ENCODE measurements at regions not wholly inside any gene's neighbourhood (a gene's known extent, or its start where the extent isn't known, plus 50 kb on each side); places are given as distances from the start of the nearest gene placed in this dataset.
A peak's percentile ranks its signal among the peaks of the same experiment; 100 is the strongest.

- Histone ChIP-seq H3F3A (ENCODE audit: insufficient read depth) (no peaks in the 10 kb centered on the region), H2AFZ (no peak overlapping the region), H3K27me3 (replicated peaks; ENCODE audit: insufficient read depth) (no peaks in the 10 kb centered on the region), H3K9me2 (ENCODE audit: insufficient read depth) (no peaks in the 10 kb centered on the region), H4K20me1 (ENCODE audit: insufficient read depth) (no peaks in the 10 kb centered on the region), H3K36me3 (ENCODE audit: low read depth) (no peaks in the 10 kb centered on the region), H3K79me2 (ENCODE audit: insufficient read depth) (no peaks in the 10 kb centered on the region), H3K27ac (no peak overlapping the region), H3K9ac (no peak overlapping the region), H3K4me2 (ENCODE audit: unreplicated experiment) (no peak overlapping the region), H3K4me1 (ENCODE audit: insufficient read depth) (peaks cover 11% of the 10 kb centered on the region), H3K9me3 (ENCODE audit: low read depth) (no peaks in the 10 kb centered on the region), H3K4me3 (no peak overlapping the region)
- TF ChIP-seq EZH2 (IDR thresholded peaks at IDR 0.05; ENCODE audit: insufficient read depth, poor library complexity, severe bottlenecking) (no peak), EZH2phosphoT487 (IDR thresholded peaks at IDR 0.05; ENCODE audit: insufficient read depth, low read depth) (no peak)
- WGBS, 2 experiments (ENCODE audit: low coverage in 1 of 2, low lambda C conversion rate in 2 of 2, missing lambda C conversion rate in 2 of 2) = 74 to 79% methylated on average over 18 of the region's 18 CpGs
- DNase-seq = peak; percentile 25
- in situ Hi-C loops (cut with MboI) = no loop called here
These were observed 65.7 kb upstream of the ZNF469 start for GRCh38 chr16:88316941-88317612.

GRCh38 chr16:88317613-88317965, 65.2 kb upstream of the ZNF469 start:
- no peak overlapping the region for H3K27ac ChIP-seq
- no peak overlapping the region for H3K4me2 ChIP-seq (ENCODE audit: unreplicated experiment)
- no peaks in the 10 kb centered on the region for H3K9me3 ChIP-seq (ENCODE audit: low read depth)
- H3F3A ChIP-seq (ENCODE audit: insufficient read depth) = no peaks in the 10 kb centered on the region
- peaks cover 11% of the 10 kb centered on the region for H3K4me1 ChIP-seq (ENCODE audit: insufficient read depth)
- H3K79me2 ChIP-seq (ENCODE audit: insufficient read depth) = no peaks in the 10 kb centered on the region
- H3K4me3 ChIP-seq = no peak overlapping the region
- TF ChIP-seq EZH2phosphoT487 (IDR thresholded peaks at IDR 0.05; ENCODE audit: insufficient read depth, low read depth) (no peak), EZH2 (IDR thresholded peaks at IDR 0.05; ENCODE audit: insufficient read depth, poor library complexity, severe bottlenecking) (no peak)
- H3K9ac ChIP-seq = peak overlapping the region; percentile 18; the same call in 1 of the 2 replicates
- no peaks in the 10 kb centered on the region for H3K27me3 ChIP-seq (replicated peaks; ENCODE audit: insufficient read depth)
- H2AFZ ChIP-seq = no peak overlapping the region
- H3K9me2 ChIP-seq (ENCODE audit: insufficient read depth) = no peaks in the 10 kb centered on the region
- no peaks in the 10 kb centered on the region for H4K20me1 ChIP-seq (ENCODE audit: insufficient read depth)
- 39 to 47% methylated on average over 11 of the region's 11 CpGs for WGBS, 2 experiments (ENCODE audit: low coverage in 1 of 2, low lambda C conversion rate in 2 of 2, missing lambda C conversion rate in 2 of 2)
- DNase-seq = peak; percentile 81
- in situ Hi-C loops (cut with MboI) = no loop called here
- H3K36me3 ChIP-seq (ENCODE audit: low read depth) = no peaks in the 10 kb centered on the region

GRCh38 chr16:88318051-88318450, 64.7 kb upstream of the ZNF469 start:
- Histone ChIP-seq H3K4me3 (no peak overlapping the region), H3K27ac (no peak overlapping the region), H3K4me1 (ENCODE audit: insufficient read depth) (peaks cover 11% of the 10 kb centered on the region), H3K9me2 (ENCODE audit: insufficient read depth) (no peaks in the 10 kb centered on the region), H3K9me3 (ENCODE audit: low read depth) (no peaks in the 10 kb centered on the region), H2AFZ (no peak overlapping the region), H3K79me2 (ENCODE audit: insufficient read depth) (no peaks in the 10 kb centered on the region), H3K27me3 (replicated peaks; ENCODE audit: insufficient read depth) (no peaks in the 10 kb centered on the region), H3K36me3 (ENCODE audit: low read depth) (no peaks in the 10 kb centered on the region), H3K4me2 (ENCODE audit: unreplicated experiment) (no peak overlapping the region), H3K9ac (peak overlapping the region; percentile 18; the same call in 1 of the 2 replicates), H3F3A (ENCODE audit: insufficient read depth) (no peaks in the 10 kb centered on the region), H4K20me1 (ENCODE audit: insufficient read depth) (no peaks in the 10 kb centered on the region)
- WGBS, 2 experiments (ENCODE audit: low coverage in 1 of 2, low lambda C conversion rate in 2 of 2, missing lambda C conversion rate in 2 of 2) = 73 to 81% methylated on average over 12 to 14 of the region's 14 CpGs
- in situ Hi-C loops (cut with MboI) = no loop called here
- no peak for DNase-seq
- TF ChIP-seq EZH2 (IDR thresholded peaks at IDR 0.05; ENCODE audit: insufficient read depth, poor library complexity, severe bottlenecking) = no peak
- TF ChIP-seq EZH2phosphoT487 (IDR thresholded peaks at IDR 0.05; ENCODE audit: insufficient read depth, low read depth) = no peak

- Histone ChIP-seq H3K4me2 (ENCODE audit: unreplicated experiment) (no peak overlapping the region), H3K27ac (no peak overlapping the region), H3K36me3 (ENCODE audit: low read depth) (no peaks in the 10 kb centered on the region), H3F3A (ENCODE audit: insufficient read depth) (no peaks in the 10 kb centered on the region), H3K9ac (no peak overlapping the region), H3K79me2 (ENCODE audit: insufficient read depth) (no peaks in the 10 kb centered on the region), H3K4me3 (no peak overlapping the region), H4K20me1 (ENCODE audit: insufficient read depth) (no peaks in the 10 kb centered on the region), H2AFZ (no peak overlapping the region), H3K9me3 (ENCODE audit: low read depth) (no peaks in the 10 kb centered on the region), H3K4me1 (ENCODE audit: insufficient read depth) (peaks cover 11% of the 10 kb centered on the region), H3K27me3 (replicated peaks; ENCODE audit: insufficient read depth) (no peaks in the 10 kb centered on the region), H3K9me2 (ENCODE audit: insufficient read depth) (no peaks in the 10 kb centered on the region)
- TF ChIP-seq EZH2 (IDR thresholded peaks at IDR 0.05; ENCODE audit: insufficient read depth, poor library complexity, severe bottlenecking) = no peak
- no peak for TF ChIP-seq EZH2phosphoT487 (IDR thresholded peaks at IDR 0.05; ENCODE audit: insufficient read depth, low read depth)
- no peak for DNase-seq
- 67 to 68% methylated on average over 13 to 14 of the region's 14 CpGs for WGBS, 2 experiments (ENCODE audit: low coverage in 1 of 2, low lambda C conversion rate in 2 of 2, missing lambda C conversion rate in 2 of 2)
- in situ Hi-C loops (cut with MboI) = no loop called here
These were observed 64.2 kb upstream of the ZNF469 start for GRCh38 chr16:88318521-88318920.

All from GM23248 (cell line).